ACC112 (cell line): ENCODE measurements at regions not wholly inside any gene's neighbourhood (a gene's known extent, or its start where the extent isn't known, plus 50 kb on each side); places are given as distances from the start of the nearest gene placed in this dataset.

Source experiments
- H2AFZ ChIP-seq: fragments of 200-600 bp; sonication (generic); one replicate; pipeline ENCODE4 v1.6.0; 2017; ENCODE audit warnings: antibody characterized with exemption, low read length; ENCODE audit not compliant: unreplicated experiment
- H3K27ac ChIP-seq: fragments of 200-600 bp; sonication (generic); 2 replicates; pipeline ENCODE4 v1.5.1; 2014; ENCODE audit warnings: low read depth, mild to moderate bottlenecking, antibody characterized with exemption, low read length, moderate library complexity
- H3K27me3 ChIP-seq: fragments of 200-600 bp; sonication (generic); 2 replicates; pipeline ENCODE4 v1.6.1; 2014; ENCODE audit warnings: mild to moderate bottlenecking, antibody characterized with exemption, low read length, moderate library complexity, mixed read lengths; ENCODE audit not compliant: insufficient read depth
- H3K36me3 ChIP-seq: fragments of 200-600 bp; sonication (generic); 2 replicates; pipeline ENCODE4 v1.6.1; 2016; ENCODE audit warnings: mild to moderate bottlenecking, antibody characterized with exemption, low read length, moderate library complexity, mixed read lengths; ENCODE audit not compliant: insufficient read depth
- H3K4me1 ChIP-seq: fragments of 200-600 bp; sonication (generic); one replicate; pipeline ENCODE4 v1.6.1; 2016; ENCODE audit warnings: low read length, mixed read lengths; ENCODE audit not compliant: insufficient read depth, unreplicated experiment, control insufficient read depth
- H3K4me3 ChIP-seq: fragments of 200-600 bp; sonication (generic); 2 replicates; pipeline ENCODE4 v1.5.1; 2014; ENCODE audit warnings: mild to moderate bottlenecking, low read depth, low read length
- H3K79me2 ChIP-seq: fragments of 200-600 bp; sonication (generic); one replicate; pipeline ENCODE4 v1.6.0; 2016; ENCODE audit warnings: low read length; ENCODE audit not compliant: control insufficient read depth, unreplicated experiment, insufficient read depth

GRCh38 chr10:125377368-125377767 lies 217.0 kb upstream of the CTBP2 start:
- H3K4me1 ChIP-seq: no peaks in the 10 kb centered on the region
- H2AFZ ChIP-seq: no peak overlapping the region
- H3K79me2 ChIP-seq: no peaks in the 10 kb centered on the region
- H3K27me3 ChIP-seq: no peaks in the 10 kb centered on the region
- H3K27ac ChIP-seq: no peak overlapping the region
- no peaks in the 10 kb centered on the region for H3K36me3 ChIP-seq
- H3K4me3 ChIP-seq: no peak overlapping the region

DNA sequence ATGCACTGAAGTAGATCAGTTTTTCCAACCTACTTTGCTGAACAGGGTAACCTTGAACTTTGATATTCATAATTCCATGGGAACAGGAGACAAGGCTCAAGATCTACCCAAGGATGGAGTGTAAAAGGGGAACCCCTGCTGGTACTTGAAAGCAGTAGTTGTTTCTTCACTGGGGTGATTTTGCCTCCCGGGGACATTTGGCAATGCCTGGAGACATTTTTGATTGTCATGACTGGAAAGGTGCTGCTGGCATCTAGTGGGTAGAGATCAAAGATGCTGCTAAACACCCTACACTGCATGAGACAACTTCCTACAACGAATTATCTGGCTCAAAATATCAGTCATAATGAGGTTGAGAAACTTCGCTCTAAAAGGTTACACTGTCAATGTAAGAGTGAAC lies 214.8 kb upstream of the CTBP2 start:
- Histone ChIP-seq H2AFZ (no peak overlapping the region), H3K36me3 (no peaks in the 10 kb centered on the region), H3K27me3 (no peaks in the 10 kb centered on the region), H3K27ac (no peak overlapping the region), H3K79me2 (no peaks in the 10 kb centered on the region), H3K4me3 (no peak overlapping the region), H3K4me1 (no peaks in the 10 kb centered on the region)

DNA sequence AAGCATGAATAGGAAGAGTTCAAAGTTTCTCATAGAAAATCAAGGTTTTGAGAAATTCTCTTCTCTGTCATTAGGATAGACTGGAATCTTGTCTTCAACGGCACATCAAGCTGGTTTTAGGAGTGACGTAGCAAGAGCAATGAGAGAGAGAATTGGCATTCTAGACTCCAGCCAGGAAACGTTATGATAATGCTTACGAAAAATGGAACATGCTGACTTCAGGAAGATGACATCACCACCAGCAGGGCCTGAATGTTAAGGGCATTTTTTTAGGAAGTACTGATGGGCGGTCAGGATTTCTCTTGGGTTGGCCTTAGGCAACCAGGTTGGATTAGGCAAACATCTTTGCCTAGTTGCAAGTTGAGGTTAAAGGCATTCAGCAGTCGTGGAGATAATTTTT lies 213.2 kb upstream of the CTBP2 start:
- Histone ChIP-seq H3K27me3 (no peaks in the 10 kb centered on the region), H3K79me2 (no peaks in the 10 kb centered on the region), H2AFZ (no peak overlapping the region), H3K36me3 (no peaks in the 10 kb centered on the region), H3K4me1 (no peaks in the 10 kb centered on the region), H3K27ac (no peak overlapping the region), H3K4me3 (no peak overlapping the region)

- Histone ChIP-seq H3K4me3 (no peak overlapping the region), H3K27me3 (no peaks in the 10 kb centered on the region), H3K27ac (no peak overlapping the region), H2AFZ (no peak overlapping the region), H3K79me2 (no peaks in the 10 kb centered on the region), H3K36me3 (no peaks in the 10 kb centered on the region), H3K4me1 (no peaks in the 10 kb centered on the region)
These were observed 210.2 kb upstream of the CTBP2 start for GRCh38 chr10:125370578-125370977.

DNA sequence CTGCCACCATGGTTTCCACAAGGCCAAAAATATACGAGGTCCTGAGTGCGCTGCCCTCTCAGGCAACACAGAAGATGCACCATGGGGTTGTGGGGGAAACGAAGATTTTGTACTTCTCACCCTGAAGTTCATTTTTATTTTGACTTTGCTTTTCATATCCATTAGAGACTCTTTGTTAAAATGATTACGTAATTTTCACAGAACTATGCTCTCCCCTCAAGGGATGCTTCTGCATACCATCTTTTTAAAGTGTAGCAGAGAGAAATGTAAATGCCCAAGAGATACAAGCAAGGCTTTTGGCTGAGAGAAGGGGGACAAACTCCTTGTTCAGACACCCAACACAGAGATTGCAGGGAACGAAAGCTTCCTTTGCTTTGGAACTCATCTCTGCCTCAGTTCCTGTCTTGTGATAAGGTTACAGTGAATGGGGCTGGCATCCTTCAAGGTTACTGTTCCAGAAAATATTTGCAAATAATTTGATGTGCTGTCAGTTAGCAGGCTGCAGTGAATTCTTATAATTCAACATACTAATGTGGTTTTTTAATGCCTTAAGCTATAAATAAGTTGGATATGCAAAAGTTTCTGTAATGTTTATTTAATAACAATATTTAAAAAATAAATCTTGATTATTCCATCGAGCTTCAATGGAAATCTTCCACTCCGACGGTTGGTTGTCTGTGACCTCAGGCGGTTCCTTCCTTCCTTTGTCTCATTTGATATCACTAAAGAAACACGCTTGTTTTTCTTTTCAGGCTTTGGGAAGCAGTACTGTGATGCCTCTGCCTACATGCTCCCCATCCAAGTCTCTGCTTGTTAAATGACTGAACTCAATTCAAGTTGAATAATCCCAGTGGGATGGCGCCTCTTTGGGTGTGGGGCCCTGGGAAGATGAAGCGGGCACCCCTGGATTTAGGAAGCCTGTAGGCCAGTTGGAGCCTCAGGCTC lies 209.3 kb upstream of the CTBP2 start:
- Histone ChIP-seq H3K4me1 (no peaks in the 10 kb centered on the region), H3K4me3 (no peak overlapping the region), H3K27ac (no peak overlapping the region), H2AFZ (no peak overlapping the region), H3K27me3 (no peaks in the 10 kb centered on the region), H3K79me2 (no peaks in the 10 kb centered on the region), H3K36me3 (no peaks in the 10 kb centered on the region)

DNA sequence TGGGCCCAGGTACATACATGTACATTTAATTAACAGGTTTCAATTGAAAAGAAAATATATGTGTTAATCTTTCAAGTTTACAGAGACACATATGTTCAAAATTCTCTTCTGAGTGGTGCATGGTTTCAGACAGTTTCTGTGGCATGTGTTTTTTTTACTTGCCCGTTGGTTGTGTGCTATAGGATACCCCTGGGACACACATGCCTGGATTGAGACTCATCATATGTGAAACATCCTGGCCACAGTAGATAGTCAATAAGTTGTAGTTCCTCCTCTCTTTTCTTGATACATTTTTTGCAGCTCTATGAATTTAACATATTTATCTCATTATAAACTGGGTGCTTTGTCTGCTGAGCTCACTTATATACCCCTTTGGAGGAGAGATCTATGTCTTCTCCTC lies 207.8 kb upstream of the CTBP2 start:
- Histone ChIP-seq H3K4me1 (no peaks in the 10 kb centered on the region), H3K79me2 (no peaks in the 10 kb centered on the region), H2AFZ (no peak overlapping the region), H3K36me3 (no peaks in the 10 kb centered on the region), H3K4me3 (no peak overlapping the region), H3K27me3 (no peaks in the 10 kb centered on the region), H3K27ac (no peak overlapping the region)

- Histone ChIP-seq H3K4me3 (no peak overlapping the region), H3K27ac (no peak overlapping the region), H3K79me2 (no peaks in the 10 kb centered on the region), H3K27me3 (no peaks in the 10 kb centered on the region), H2AFZ (no peak overlapping the region), H3K4me1 (no peaks in the 10 kb centered on the region), H3K36me3 (no peaks in the 10 kb centered on the region)
These were observed 203.4 kb upstream of the CTBP2 start for GRCh38 chr10:125363791-125364190.

DNA sequence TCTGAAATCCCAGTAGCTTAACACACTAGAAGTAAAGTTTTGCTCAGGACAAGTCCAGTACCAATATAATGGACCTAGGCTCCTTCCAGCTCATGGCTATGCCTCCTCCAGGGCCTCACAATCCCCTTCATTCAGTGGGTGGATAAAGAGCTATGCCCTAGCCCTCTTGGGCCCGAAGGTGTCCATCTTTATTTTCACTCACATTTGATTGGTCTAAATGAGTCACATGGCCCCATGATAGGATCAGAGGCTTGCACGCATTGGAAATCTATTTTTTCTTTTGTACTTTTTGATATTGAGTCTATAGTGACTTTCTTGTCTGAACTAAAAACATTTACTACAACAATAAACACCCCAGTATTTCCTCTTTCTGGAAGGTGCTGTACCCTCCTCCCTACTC lies 202.6 kb upstream of the CTBP2 start:
- Histone ChIP-seq H3K27ac (no peak overlapping the region), H3K79me2 (no peaks in the 10 kb centered on the region), H3K27me3 (no peaks in the 10 kb centered on the region), H3K4me3 (no peak overlapping the region), H2AFZ (no peak overlapping the region), H3K4me1 (no peaks in the 10 kb centered on the region), H3K36me3 (no peaks in the 10 kb centered on the region)

GRCh38 chr10:125359401-125359800 lies 199.0 kb upstream of the CTBP2 start:
- Histone ChIP-seq H3K27me3 (no peaks in the 10 kb centered on the region), H2AFZ (no peak overlapping the region), H3K4me1 (no peaks in the 10 kb centered on the region), H3K4me3 (no peak overlapping the region), H3K27ac (no peak overlapping the region), H3K79me2 (no peaks in the 10 kb centered on the region), H3K36me3 (no peaks in the 10 kb centered on the region)

DNA sequence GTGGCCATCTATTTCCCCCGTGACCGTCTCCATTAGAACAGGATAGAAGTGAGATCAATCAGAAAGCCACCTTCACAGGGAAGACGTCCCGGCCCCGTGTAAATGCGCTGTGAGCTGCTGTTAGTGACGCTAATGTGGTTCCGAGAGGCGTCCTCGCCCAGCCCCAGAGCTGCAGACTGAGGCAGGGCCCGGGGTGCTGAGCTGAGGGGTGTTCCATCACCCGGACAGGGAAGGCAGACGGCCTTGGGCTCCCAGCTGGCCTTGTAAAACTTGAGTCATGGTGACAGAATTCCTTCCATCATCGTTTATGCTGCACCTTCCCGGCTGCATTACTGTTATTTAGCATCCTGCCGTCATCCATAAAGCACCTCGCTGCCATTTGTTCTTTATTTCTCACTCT lies 195.3 kb upstream of the CTBP2 start:
- H2AFZ ChIP-seq: no peak overlapping the region
- no peaks in the 10 kb centered on the region for H3K79me2 ChIP-seq
- no peaks in the 10 kb centered on the region for H3K27me3 ChIP-seq
- H3K36me3 ChIP-seq: no peaks in the 10 kb centered on the region
- no peak overlapping the region for H3K27ac ChIP-seq
- H3K4me3 ChIP-seq: no peak overlapping the region
- H3K4me1 ChIP-seq: no peaks in the 10 kb centered on the region

DNA sequence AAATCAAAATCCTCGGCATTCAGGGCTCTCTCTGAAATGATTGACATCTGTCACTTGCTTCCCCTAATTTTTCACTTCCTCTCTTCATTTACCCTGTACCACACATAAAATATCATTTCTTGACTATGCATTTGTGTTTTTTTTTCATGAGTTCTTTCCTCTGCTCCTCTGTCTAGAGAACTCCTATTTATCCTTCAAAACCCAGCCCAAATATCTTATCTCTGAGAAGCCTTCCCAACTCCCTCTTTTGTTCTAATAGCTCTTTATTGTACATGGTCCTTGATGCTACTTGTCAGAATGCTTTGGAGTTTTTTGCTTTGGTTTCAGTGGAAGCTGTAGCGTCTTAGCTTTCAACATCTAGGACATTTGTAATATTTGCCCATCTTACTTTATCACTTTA lies 190.2 kb upstream of the CTBP2 start:
- Histone ChIP-seq H2AFZ (no peak overlapping the region), H3K79me2 (no peaks in the 10 kb centered on the region), H3K27me3 (no peaks in the 10 kb centered on the region), H3K36me3 (no peaks in the 10 kb centered on the region), H3K4me1 (no peaks in the 10 kb centered on the region), H3K27ac (no peak overlapping the region), H3K4me3 (no peak overlapping the region)
